NOMO-1 treated with DMSO at 0.1 percent for 48 hours (cell line): ENCODE measurements at regions not wholly inside any gene's neighbourhood (a gene's known extent, or its start where the extent isn't known, plus 50 kb on each side); places are given as distances from the start of the nearest gene placed in this dataset.
"Not testable (repeated sequence)": the region's sequence is repeated elsewhere in the genome, so short reads cannot be mapped to it uniquely, and the experiment has no call there.

ENCODE experiments used
- DNase-seq: peaks from one replicate; lab custom pipeline; 2025; ENCODE audit not compliant: unreplicated experiment; lab: John Stamatoyannopoulos, UW

GRCh38 chr12:87194389-87194788 lies 834.8 kb downstream of the C12orf50 start:
- DNase-seq = not testable (repeated sequence)

GRCh38 chr12:87185367-87185766 lies 843.8 kb downstream of the C12orf50 start:
- no peak for DNase-seq

GRCh38 chr12:87182696-87183233 lies 846.4 kb downstream of the C12orf50 start:
- no peak for DNase-seq

- no peak for DNase-seq
Measured at GRCh38 chr12:87171356-87171755, 857.8 kb downstream of the C12orf50 start.

GRCh38 chr12:87169010-87169409 lies 860.2 kb downstream of the C12orf50 start:
- no peak for DNase-seq

GRCh38 chr12:87165733-87166375 lies 863.3 kb downstream of the C12orf50 start:
- no peak for DNase-seq

GRCh38 chr12:87163122-87163521 lies 866.1 kb downstream of the C12orf50 start:
- DNase-seq = no peak

- DNase-seq = no peak
Measured at GRCh38 chr12:87160848-87161601, 868.2 kb downstream of the C12orf50 start.

- no peak for DNase-seq
Measured at GRCh38 chr12:87157791-87158190, 871.4 kb downstream of the C12orf50 start.

GRCh38 chr12:87155621-87156020 lies 873.6 kb downstream of the C12orf50 start:
- DNase-seq = no peak

- no peak for DNase-seq
Measured at GRCh38 chr12:87152841-87153528, 876.2 kb downstream of the C12orf50 start.

GRCh38 chr12:87152075-87152474 lies 877.1 kb downstream of the C12orf50 start:
- no peak for DNase-seq

- DNase-seq = no peak
Measured at GRCh38 chr12:87150969-87151662, 878.1 kb downstream of the C12orf50 start.

- no peak for DNase-seq
Measured at GRCh38 chr12:87142342-87142741, 886.2 kb upstream of the MGAT4C start.

- DNase-seq = no peak
Measured at GRCh38 chr12:87141091-87141490, 884.9 kb upstream of the MGAT4C start.

- DNase-seq = peak; percentile 15
Measured at GRCh38 chr12:87140262-87140661, 884.1 kb upstream of the MGAT4C start.

- no peak for DNase-seq
Measured at GRCh38 chr12:87137220-87137619, 881.0 kb upstream of the MGAT4C start.

GRCh38 chr12:87136330-87136976 lies 880.3 kb upstream of the MGAT4C start:
- DNase-seq = peak; percentile 32

- DNase-seq = no peak
Measured at GRCh38 chr12:87127272-87127671, 871.1 kb upstream of the MGAT4C start.

GRCh38 chr12:87121896-87122295 lies 865.7 kb upstream of the MGAT4C start:
- no peak for DNase-seq

GRCh38 chr12:87120440-87120839 lies 864.2 kb upstream of the MGAT4C start:
- no peak for DNase-seq
